Lower leg skin (tissue), 3 donors: ENCODE measurements at regions not wholly inside any gene's neighbourhood (a gene's known extent, or its start where the extent isn't known, plus 50 kb on each side); places are given as distances from the start of the nearest gene placed in this dataset.

Source experiments
- CTCF ChIP-seq, 3 donors: fragments of 450-650 bp; IDR thresholded peaks; one replicate each; pipeline ENCODE4 v1.5.1; 2016; ENCODE audit warnings: antibody characterized with exemption in 3 of 3, mild to moderate bottlenecking in 3 of 3, moderate library complexity in 2 of 3
- POLR2A ChIP-seq, 2 donors: fragments of 450-650 bp; IDR thresholded peaks; one replicate each; pipeline ENCODE4 v1.6.1; 2016 to 2017; ENCODE audit warnings: antibody characterized with exemption in 2 of 2, mild to moderate bottlenecking in 1 of 2, moderate library complexity in 1 of 2

GRCh38 chr6:9927275-9927674, 487.6 kb downstream of the TFAP2A start:
- TF ChIP-seq CTCF (IDR thresholded peaks at IDR 0.05) (no peak), POLR2A (IDR thresholded peaks at IDR 0.05) (no peak)
